Cardiac septum (tissue), 1 donor: ENCODE measurements at regions not wholly inside any gene's neighbourhood (a gene's known extent, or its start where the extent isn't known, plus 50 kb on each side); places are given as distances from the start of the nearest gene placed in this dataset.

Experiments used
- DNase-seq: peaks from one replicate; pipeline ENCODE4 v3.0.0-alpha.2; 2020; ENCODE audit warnings: low spot score
- intact Hi-C: fragments of 100-400 bp; cut with DNase I; formaldehyde crosslinking; loops from one replicate; pipeline ENCODE4 v1.14.0; 2022
- donor health status: DM: no; HTN: no; CAD: no.

- intact Hi-C loops = no loop called here
- no peak for DNase-seq
These were observed 148.1 kb downstream of the KIF26A start for GRCh38 chr14:104286496-104286895.

- intact Hi-C loops = no loop called here
These were observed 149.1 kb downstream of the KIF26A start for GRCh38 chr14:104287301-104288009.

GRCh38 chr14:104288272-104288671 is 149.9 kb downstream of the KIF26A start:
- intact Hi-C loops = no loop called here
- DNase-seq = peak; percentile 71

More at GRCh38 chr14:104287301-104288009, 149.1 kb downstream of the KIF26A start:
- peak; percentile 33 for DNase-seq

GRCh38 chr14:104289507-104289906 is 151.1 kb downstream of the KIF26A start:
- DNase-seq = peak; percentile 43
- intact Hi-C loops = no loop called here

GRCh38 chr14:104290058-104290667 is 151.8 kb downstream of the KIF26A start:
- peak; percentile 20 for DNase-seq
- intact Hi-C loops = no loop called here

GRCh38 chr14:104290756-104291122 is 152.4 kb downstream of the KIF26A start:
- intact Hi-C loops = no loop called here
- DNase-seq = peak; percentile 20

- peak; percentile 43 for DNase-seq
- intact Hi-C loops = no loop called here
These were observed 153.0 kb downstream of the KIF26A start for GRCh38 chr14:104291123-104292000.

- intact Hi-C loops = no loop called here
- peak; percentile 47 for DNase-seq
These were observed 153.9 kb downstream of the KIF26A start for GRCh38 chr14:104292084-104292970.

GRCh38 chr14:104293231-104293841 is 154.9 kb downstream of the KIF26A start:
- DNase-seq = peak; percentile 55
- intact Hi-C loops = no loop called here

GRCh38 chr14:104293851-104294627 is 155.7 kb downstream of the KIF26A start:
- peak; percentile 66 for DNase-seq
- intact Hi-C loops = no loop called here

- intact Hi-C loops = no loop called here
- DNase-seq = no peak
These were observed 156.2 kb downstream of the KIF26A start for GRCh38 chr14:104294628-104294982.

- intact Hi-C loops = no loop called here
- DNase-seq = peak; percentile 71
These were observed 156.7 kb downstream of the KIF26A start for GRCh38 chr14:104294983-104295680.

- DNase-seq = peak; percentile 68
- intact Hi-C loops = no loop called here
These were observed 157.4 kb downstream of the KIF26A start for GRCh38 chr14:104295681-104296387.

GRCh38 chr14:104296388-104297312 is 158.3 kb downstream of the KIF26A start:
- intact Hi-C loops = no loop called here
- peak; percentile 71 for DNase-seq

GRCh38 chr14:104297313-104297704 is 158.9 kb downstream of the KIF26A start:
- DNase-seq = no peak
- intact Hi-C loops = no loop called here

GRCh38 chr14:104297721-104298401 is 159.5 kb downstream of the KIF26A start:
- intact Hi-C loops = no loop called here
- no peak for DNase-seq
